ENCODE measurements at regions not wholly inside any gene's neighbourhood (a gene's known extent, or its start where the extent isn't known, plus 50 kb on each side); places are given as distances from the start of the nearest gene placed in this dataset.

GRCh38 chr9:86541014-86541570, 186.9 kb upstream of the TUT7 start:
- TF ChIP-seq, protein P1, sequence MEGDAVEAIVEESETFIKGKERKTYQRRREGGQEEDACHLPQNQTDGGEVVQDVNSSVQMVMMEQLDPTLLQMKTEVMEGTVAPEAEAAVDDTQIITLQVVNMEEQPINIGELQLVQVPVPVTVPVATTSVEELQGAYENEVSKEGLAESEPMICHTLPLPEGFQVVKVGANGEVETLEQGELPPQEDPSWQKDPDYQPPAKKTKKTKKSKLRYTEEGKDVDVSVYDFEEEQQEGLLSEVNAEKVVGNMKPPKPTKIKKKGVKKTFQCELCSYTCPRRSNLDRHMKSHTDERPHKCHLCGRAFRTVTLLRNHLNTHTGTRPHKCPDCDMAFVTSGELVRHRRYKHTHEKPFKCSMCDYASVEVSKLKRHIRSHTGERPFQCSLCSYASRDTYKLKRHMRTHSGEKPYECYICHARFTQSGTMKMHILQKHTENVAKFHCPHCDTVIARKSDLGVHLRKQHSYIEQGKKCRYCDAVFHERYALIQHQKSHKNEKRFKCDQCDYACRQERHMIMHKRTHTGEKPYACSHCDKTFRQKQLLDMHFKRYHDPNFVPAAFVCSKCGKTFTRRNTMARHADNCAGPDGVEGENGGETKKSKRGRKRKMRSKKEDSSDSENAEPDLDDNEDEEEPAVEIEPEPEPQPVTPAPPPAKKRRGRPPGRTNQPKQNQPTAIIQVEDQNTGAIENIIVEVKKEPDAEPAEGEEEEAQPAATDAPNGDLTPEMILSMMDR (IDR thresholded peaks at IDR 0.05; ENCODE audit: low read depth, low read length), result no peak
- no peak for TF ChIP-seq EZH2phosphoT487 (IDR thresholded peaks at IDR 0.05; ENCODE audit: low read depth)
